Naive thymus-derived CD4-positive, alpha-beta T cell (primary cell): ENCODE measurements at regions not wholly inside any gene's neighbourhood (a gene's known extent, or its start where the extent isn't known, plus 50 kb on each side); places are given as distances from the start of the nearest gene placed in this dataset.

ENCODE experiments used
- ATAC-seq: fragments of 150-1000 bp; cut with Tn5 transposase; 2 replicates; pipeline ENCODE4 v1.10.0; 2021; ENCODE audit warnings: mild to moderate bottlenecking, moderate library complexity
- CTCF ChIA-PET: fragments of 350-600 bp; sonication (Branson Sonifier 250); formaldehyde crosslinking; loops from one replicate; lab custom pipeline; 2021; ENCODE audit warnings: antibody characterized with exemption; lab: Charles Lee
- POLR2A ChIA-PET: fragments of 350-600 bp; sonication (Branson Sonifier 250); formaldehyde crosslinking; loops from one replicate; lab custom pipeline; 2021; ENCODE audit warnings: antibody characterized with exemption, inconsistent platforms; lab: Charles Lee
- DNase-seq, 9 donors: peaks; one replicate each; pipeline versions ENCODE4 v3.0.0 to v3.0.0-alpha.2; 2020 to 2022; ENCODE audit warnings: mixed read lengths in 1 of 9
- H3K27ac ChIP-seq: one replicate; pipeline ENCODE4 v1.7.0; 2013; ENCODE audit warnings: mild to moderate bottlenecking, low read depth, low read length, moderate library complexity
- H3K27me3 ChIP-seq, 2 donors: one replicate each; pipeline ENCODE4 v1.7.0; 2013; ENCODE audit warnings: low read length in 2 of 2, mild to moderate bottlenecking in 2 of 2, moderate library complexity in 2 of 2; ENCODE audit not compliant: control insufficient read depth in 2 of 2, insufficient read depth in 2 of 2
- H3K36me3 ChIP-seq, 3 experiments: 1 replicate in 2 of 3; 2 replicates in 1 of 3; pipeline ENCODE4 v1.7.0; 2013; ENCODE audit warnings: low read length in 3 of 3, mild to moderate bottlenecking in 3 of 3, moderate library complexity in 1 of 3; ENCODE audit not compliant: insufficient read depth in 3 of 3, control insufficient read depth in 2 of 3
- H3K4me1 ChIP-seq, 2 donors: one replicate each; pipeline ENCODE4 v1.7.0; 2013; ENCODE audit warnings: low read length in 2 of 2, mild to moderate bottlenecking in 2 of 2, moderate library complexity in 1 of 2; ENCODE audit not compliant: control insufficient read depth in 2 of 2, insufficient read depth in 2 of 2
- H3K4me3 ChIP-seq: 2 replicates; pipeline ENCODE4 v1.7.0; 2013; ENCODE audit warnings: mild to moderate bottlenecking, low read length
- H3K9me3 ChIP-seq, 3 experiments: 1 replicate in 2 of 3; 2 replicates in 1 of 3; pipeline ENCODE4 v1.7.0; 2013; ENCODE audit warnings: low read length in 3 of 3; ENCODE audit not compliant: control insufficient read depth in 2 of 3
- H3K27ac Mint-ChIP-seq, 9 donors: one replicate each; pipeline ENCODE4 v1.8.0; 2020 to 2022; ENCODE audit warnings: mixed read lengths in 9 of 9, mild to moderate bottlenecking in 8 of 9, moderate library complexity in 5 of 9, inconsistent platforms in 2 of 9
- H3K27me3 Mint-ChIP-seq, 5 donors: one replicate each; pipeline ENCODE4 v1.8.0; 2021 to 2022; ENCODE audit warnings: mixed read lengths in 5 of 5, mild to moderate bottlenecking in 1 of 5
- H3K36me3 Mint-ChIP-seq, 5 donors: one replicate each; pipeline ENCODE4 v1.8.0; 2020 to 2022; ENCODE audit warnings: mixed read lengths in 5 of 5, mild to moderate bottlenecking in 3 of 5, inconsistent platforms in 1 of 5
- H3K4me1 Mint-ChIP-seq, 7 donors: one replicate each; pipeline ENCODE4 v1.8.0; 2020 to 2022; ENCODE audit warnings: mixed read lengths in 7 of 7, mild to moderate bottlenecking in 3 of 7, inconsistent platforms in 1 of 7
- H3K4me3 Mint-ChIP-seq, 10 donors: one replicate each; pipeline ENCODE4 v1.8.0; 2020 to 2022; ENCODE audit warnings: mild to moderate bottlenecking in 10 of 10, mixed read lengths in 10 of 10, moderate library complexity in 6 of 10, inconsistent platforms in 2 of 10
- H3K9me3 Mint-ChIP-seq, 11 donors: one replicate each; pipeline ENCODE4 v1.8.0; 2020 to 2022; ENCODE audit warnings: mixed read lengths in 11 of 11, mild to moderate bottlenecking in 4 of 11, inconsistent platforms in 1 of 11, moderate library complexity in 1 of 11
- intact Hi-C, 2 donors: fragments of 100-400 bp; cut with micrococcal nuclease; formaldehyde crosslinking; loops; one replicate each; pipeline ENCODE4 v1.15.1; 2023

DNA sequence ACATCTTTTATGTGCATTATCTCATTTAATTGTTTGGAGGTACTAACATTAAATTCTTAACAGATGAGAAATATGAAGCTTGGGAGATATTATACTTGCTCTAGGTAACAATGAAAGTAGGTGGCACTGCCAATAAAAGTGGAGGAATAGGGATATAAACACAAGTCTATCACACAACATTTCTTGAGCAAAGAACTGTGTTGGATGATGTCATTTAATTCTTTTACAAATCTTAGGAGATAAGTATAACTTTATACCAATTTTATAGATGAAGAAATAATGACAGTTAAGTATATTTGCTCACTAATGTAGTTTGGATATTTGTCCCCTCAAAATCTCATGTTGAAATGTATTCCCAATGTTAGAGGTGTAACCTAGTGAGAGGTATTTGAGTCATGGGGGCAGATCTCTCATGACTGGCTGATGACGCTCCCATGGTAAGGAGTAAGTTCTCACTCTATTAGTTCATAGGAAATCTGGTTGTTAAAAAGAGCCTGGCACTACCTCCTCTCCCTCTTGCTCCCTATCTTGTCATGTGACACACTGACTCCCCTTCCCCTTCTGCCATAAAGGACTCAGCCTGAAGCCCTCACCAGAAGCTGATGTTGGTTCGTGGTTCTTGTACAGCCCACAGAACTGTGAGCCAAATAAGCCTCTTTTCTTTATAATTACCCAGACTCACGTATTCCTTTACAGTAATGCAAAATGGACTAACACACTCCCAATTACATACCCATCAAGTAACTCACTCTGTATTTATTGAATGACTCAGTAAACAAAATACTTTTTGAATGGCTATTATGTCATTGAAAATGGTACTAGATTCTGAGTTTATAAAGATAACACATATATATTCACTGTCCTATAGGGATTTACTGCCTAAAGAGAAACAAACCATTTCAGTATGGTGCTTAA lies 146.8 kb upstream of the KITLG start:
- CTCF ChIA-PET, result no interaction called here
- H3K9me3 ChIP-seq, result no peaks in the 10 kb centered on the region

DNA sequence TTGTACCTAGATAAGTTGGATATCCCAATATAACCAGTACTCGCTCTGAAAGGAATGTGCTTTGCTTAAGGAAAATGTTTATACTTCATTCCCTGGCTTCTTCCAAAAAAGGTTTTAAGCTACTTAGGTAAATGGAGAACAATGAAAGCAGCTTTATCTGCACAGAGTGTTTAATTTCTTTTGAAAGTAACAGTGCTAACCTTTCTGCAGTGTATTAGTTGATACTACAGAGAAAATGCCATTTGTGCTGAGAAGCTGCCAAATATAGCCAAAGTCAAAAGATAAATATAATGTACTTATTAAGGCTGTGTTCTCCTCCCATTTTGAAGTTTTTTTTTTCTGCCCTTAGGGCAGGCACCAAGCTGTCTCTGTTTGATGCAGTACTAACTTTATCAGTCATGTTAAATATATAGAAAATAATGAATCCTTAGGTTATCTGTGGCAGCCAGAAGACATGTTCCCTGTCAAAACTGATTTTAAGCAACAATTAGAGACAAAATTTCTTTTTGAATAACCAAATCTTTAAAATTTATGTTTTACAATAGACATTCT lies 145.4 kb upstream of the KITLG start:
- ChIA-PET CTCF (no interaction called here), POLR2A (no interaction called here)
- H3K9me3 ChIP-seq, result no peaks in the 10 kb centered on the region
- no peak overlapping the region for H3K27ac Mint-ChIP-seq
- H3K4me1 ChIP-seq, result no peaks in the 10 kb centered on the region
- H3K27me3 ChIP-seq, result no peaks in the 10 kb centered on the region
- DNase-seq (no peak), ATAC-seq (no peak)
- intact Hi-C loops, result no loop called here
- H3K4me1 Mint-ChIP-seq, result no peaks in the 10 kb centered on the region
- H3K36me3 ChIP-seq, result no peaks in the 10 kb centered on the region
- peaks cover 0 to 5% (median 0%) of the 10 kb centered on the region in 5 donors for H3K27me3 Mint-ChIP-seq
- no peaks in the 10 kb centered on the region for H3K36me3 Mint-ChIP-seq
- H3K4me3 ChIP-seq, result no peak overlapping the region
- no peak overlapping the region for H3K27ac ChIP-seq
- no peak overlapping the region for H3K4me3 Mint-ChIP-seq
- H3K9me3 Mint-ChIP-seq, result peaks cover 0 to 5% (median 0%) of the 10 kb centered on the region in 11 donors

More for the DNA sequence above, 146.8 kb upstream of the KITLG start:
- ATAC-seq (no peak), DNase-seq (no peak)
- no peaks in the 10 kb centered on the region for H3K36me3 ChIP-seq
- Mint-ChIP-seq H3K9me3 (peaks cover 0 to 4% (median 0%) of the 10 kb centered on the region in 11 donors), H3K4me3 (no peak overlapping the region), H3K27ac (no peak overlapping the region), H3K27me3 (peaks cover 0 to 5% (median 0%) of the 10 kb centered on the region in 5 donors), H3K36me3 (no peaks in the 10 kb centered on the region), H3K4me1 (no peaks in the 10 kb centered on the region)
- intact Hi-C loops, result no loop called here
- no peak overlapping the region for H3K27ac ChIP-seq
- H3K27me3 ChIP-seq, result no peaks in the 10 kb centered on the region
- H3K4me3 ChIP-seq, result no peak overlapping the region
- POLR2A ChIA-PET, result no interaction called here
- H3K4me1 ChIP-seq, result no peaks in the 10 kb centered on the region

- DNase-seq (no peak), ATAC-seq (no peak)
- Histone ChIP-seq H3K4me1 (no peaks in the 10 kb centered on the region), H3K9me3 (no peaks in the 10 kb centered on the region), H3K27ac (no peak overlapping the region), H3K27me3 (no peaks in the 10 kb centered on the region), H3K4me3 (no peak overlapping the region), H3K36me3 (no peaks in the 10 kb centered on the region)
- Mint-ChIP-seq H3K36me3 (no peaks in the 10 kb centered on the region), H3K4me3 (no peak overlapping the region), H3K27ac (no peak overlapping the region), H3K4me1 (no peaks in the 10 kb centered on the region), H3K9me3 (peaks cover 0 to 5% (median 0%) of the 10 kb centered on the region in 11 donors), H3K27me3 (peaks cover 0 to 5% (median 0%) of the 10 kb centered on the region in 5 donors)
- intact Hi-C loops, result no loop called here
- ChIA-PET CTCF (no interaction called here), POLR2A (no interaction called here)
These were observed 142.9 kb upstream of the KITLG start for GRCh38 chr12:88723219-88723618.

DNA sequence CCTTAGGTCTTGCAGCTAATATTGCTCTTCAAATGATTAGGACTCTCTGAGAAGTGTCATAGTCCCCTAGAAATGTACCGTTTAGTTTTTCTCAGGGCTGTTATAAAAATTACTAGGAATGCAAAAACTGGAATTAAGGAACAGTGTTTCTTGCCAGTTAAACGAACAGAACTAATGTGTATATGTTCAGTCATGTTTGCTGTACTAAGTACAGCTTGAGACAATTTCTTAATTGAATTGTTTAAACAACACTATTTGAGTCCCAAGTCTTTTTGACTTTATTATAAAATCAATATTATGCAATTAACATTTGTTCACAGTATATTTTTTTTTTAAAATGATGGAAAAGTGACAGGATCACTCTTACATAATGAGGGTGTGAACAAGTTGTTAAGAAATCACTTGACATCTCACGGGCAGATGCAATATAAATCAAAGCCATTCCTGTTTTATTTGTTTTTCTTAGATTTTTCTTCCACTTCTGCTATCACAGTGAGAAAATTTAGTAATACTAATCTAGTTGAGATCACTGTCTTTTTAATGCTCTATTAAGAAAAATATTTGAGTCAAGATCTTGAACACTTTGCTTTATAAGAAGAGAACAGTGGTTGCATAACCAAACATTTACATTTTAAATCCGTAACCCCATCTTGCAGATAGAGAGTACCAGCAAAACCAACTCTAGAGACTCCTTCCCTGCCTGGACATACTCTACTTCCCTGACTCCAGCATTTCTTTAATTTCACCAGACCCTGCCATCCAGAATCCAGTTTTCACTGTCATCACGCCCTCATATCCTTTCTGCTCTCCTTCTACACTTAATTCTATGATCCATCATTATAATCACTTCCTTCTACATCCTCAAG lies 140.7 kb upstream of the KITLG start:
- Histone ChIP-seq H3K9me3 (no peaks in the 10 kb centered on the region), H3K36me3 (no peaks in the 10 kb centered on the region), H3K4me3 (no peak overlapping the region), H3K27ac (no peak overlapping the region), H3K27me3 (no peaks in the 10 kb centered on the region), H3K4me1 (no peaks in the 10 kb centered on the region)
- ChIA-PET CTCF (no interaction called here), POLR2A (no interaction called here)
- no peak overlapping the region for H3K27ac Mint-ChIP-seq
- ATAC-seq (no peak), DNase-seq (no peak)
- no peaks in the 10 kb centered on the region for H3K36me3 Mint-ChIP-seq
- H3K4me3 Mint-ChIP-seq, result no peak overlapping the region
- H3K27me3 Mint-ChIP-seq, result no peaks in the 10 kb centered on the region
- no peaks in the 10 kb centered on the region for H3K4me1 Mint-ChIP-seq
- H3K9me3 Mint-ChIP-seq, result peaks cover 0 to 7% (median 0%) of the 10 kb centered on the region in 11 donors
- intact Hi-C loops, result no loop called here

GRCh38 chr12:88720231-88720630 lies 140.0 kb upstream of the KITLG start:
- Mint-ChIP-seq H3K27ac (no peak overlapping the region), H3K4me1 (no peaks in the 10 kb centered on the region), H3K27me3 (no peaks in the 10 kb centered on the region), H3K9me3 (peaks cover 0 to 7% (median 0%) of the 10 kb centered on the region in 11 donors), H3K4me3 (no peak overlapping the region), H3K36me3 (no peaks in the 10 kb centered on the region)
- H3K4me3 ChIP-seq, result no peak overlapping the region
- ATAC-seq (no peak), DNase-seq (no peak)
- ChIA-PET CTCF (no interaction called here), POLR2A (no interaction called here)
- intact Hi-C loops, result no loop called here
- H3K9me3 ChIP-seq, result no peaks in the 10 kb centered on the region
- H3K27me3 ChIP-seq, result no peaks in the 10 kb centered on the region
- no peaks in the 10 kb centered on the region for H3K36me3 ChIP-seq
- no peak overlapping the region for H3K27ac ChIP-seq
- H3K4me1 ChIP-seq, result no peaks in the 10 kb centered on the region

- H3K9me3 Mint-ChIP-seq, result peaks cover 0 to 7% (median 0%) of the 10 kb centered on the region in 11 donors
These were observed 136.9 kb upstream of the KITLG start for GRCh38 chr12:88717188-88717587.

More at GRCh38 chr12:88717188-88717587, 136.9 kb upstream of the KITLG start:
- Histone ChIP-seq H3K27ac (no peak overlapping the region), H3K27me3 (no peaks in the 10 kb centered on the region), H3K9me3 (no peaks in the 10 kb centered on the region), H3K4me3 (no peak overlapping the region), H3K36me3 (no peaks in the 10 kb centered on the region), H3K4me1 (no peaks in the 10 kb centered on the region)
- Mint-ChIP-seq H3K4me1 (no peaks in the 10 kb centered on the region), H3K4me3 (no peak overlapping the region), H3K27me3 (no peaks in the 10 kb centered on the region), H3K36me3 (no peaks in the 10 kb centered on the region), H3K27ac (no peak overlapping the region)
- DNase-seq, result no peak
- intact Hi-C loops, result no loop called here
- ChIA-PET CTCF (no interaction called here), POLR2A (no interaction called here)
- ATAC-seq, result no peak
